IMR-90 (cell line): ENCODE measurements at regions not wholly inside any gene's neighbourhood (a gene's known extent, or its start where the extent isn't known, plus 50 kb on each side); places are given as distances from the start of the nearest gene placed in this dataset.

Experiments used
- ATAC-seq: fragments of 200-7000 bp; cut with Tn5 transposase; 2 replicates; pipeline ENCODE4 v1.9.1; 2020; ENCODE audit warnings: low read depth, mild to moderate bottlenecking, moderate library complexity
- BruUV-seq: library from RNA; stranded (reverse); fragments of 400-500 nt; replicated peaks from 2 replicates; lab custom pipeline; 2021; lab: Mats Ljungman, UMichigan
- CTCF ChIA-PET: fragments of 300-600 bp; formaldehyde crosslinking; extraction: SDS; loops from one replicate; lab custom pipeline; 2021; ENCODE audit warnings: antibody characterized with exemption; lab: Yijun Ruan, JAX
- POLR2A ChIA-PET: fragments of 300-600 bp; sonication (Branson Sonifier 250); formaldehyde crosslinking; loops from one replicate; lab custom pipeline; 2022; ENCODE audit warnings: antibody characterized with exemption; ENCODE audit not compliant: unreplicated experiment; lab: Charles Lee
- DNase-seq: peaks from one replicate; pipeline ENCODE4 v3.0.0; 2013
- H2AFZ ChIP-seq: replicated peaks from 2 replicates; pipeline ENCODE3; 2013; ENCODE audit warnings: low read length, mild to moderate bottlenecking; ENCODE audit not compliant: poor library complexity
- H2AK5ac ChIP-seq: 2 replicates; pipeline ENCODE4 v1.6.1; 2013; ENCODE audit warnings: low read depth, low read length, inconsistent platforms
- H2AK9ac ChIP-seq: replicated peaks from 2 replicates; pipeline ENCODE3; 2013; ENCODE audit warnings: mild to moderate bottlenecking, low read depth, low read length, moderate library complexity; ENCODE audit not compliant: poor library complexity
- H2BK120ac ChIP-seq: 2 replicates; pipeline ENCODE4 v1.6.1; 2013; ENCODE audit warnings: low read depth, low read length, inconsistent platforms
- H2BK15ac ChIP-seq: 3 replicates; pipeline ENCODE4 v1.6.1; 2013; ENCODE audit warnings: low read depth, low read length, inconsistent platforms
- H2BK20ac ChIP-seq: 2 replicates; pipeline ENCODE4 v1.6.1; 2013; ENCODE audit warnings: low read depth, mild to moderate bottlenecking, inconsistent platforms, low read length, moderate library complexity
- H2BK5ac ChIP-seq: 2 replicates; pipeline ENCODE4 v1.6.1; 2013; ENCODE audit warnings: mild to moderate bottlenecking, low read depth, low read length, inconsistent platforms; ENCODE audit not compliant: poor library complexity, severe bottlenecking
- H3K14ac ChIP-seq: replicated peaks from 2 replicates; pipeline ENCODE4 v1.6.1; 2013; ENCODE audit warnings: low read depth, low read length, inconsistent platforms
- H3K18ac ChIP-seq: 2 replicates; pipeline ENCODE4 v1.6.1; 2013; ENCODE audit warnings: low read depth, low read length, control low read depth
- H3K23ac ChIP-seq: 2 replicates; pipeline ENCODE4 v1.6.1; 2013; ENCODE audit warnings: low read depth, low read length, inconsistent platforms
- H3K27ac ChIP-seq: 2 replicates; pipeline ENCODE4 v1.5.1; 2013; ENCODE audit warnings: mild to moderate bottlenecking, control low read depth, low read length; ENCODE audit not compliant: insufficient read depth
- H3K27me3 ChIP-seq: 2 replicates; pipeline ENCODE4 v1.6.1; 2013; ENCODE audit warnings: low read length; ENCODE audit not compliant: control insufficient read depth, insufficient read depth
- H3K36me3 ChIP-seq: 2 replicates; pipeline ENCODE4 v1.6.1; 2013; ENCODE audit warnings: low read length, mixed read lengths; ENCODE audit not compliant: control insufficient read depth, insufficient read depth
- H3K4ac ChIP-seq: 2 replicates; pipeline ENCODE4 v1.6.1; 2013; ENCODE audit warnings: low read depth, low read length, inconsistent platforms
- H3K4me1 ChIP-seq: 2 replicates; pipeline ENCODE4 v1.6.1; 2013; ENCODE audit warnings: low read length, mixed read lengths; ENCODE audit not compliant: control insufficient read depth, insufficient read depth
- H3K4me2 ChIP-seq: 2 replicates; pipeline ENCODE4 v1.6.1; 2013; ENCODE audit warnings: low read depth, mild to moderate bottlenecking, control low read depth, low read length, moderate library complexity
- H3K4me3 ChIP-seq: 2 replicates; pipeline ENCODE4 v1.5.1; 2013; ENCODE audit warnings: low read depth, mild to moderate bottlenecking, control low read depth, low read length, moderate library complexity; ENCODE audit not compliant: insufficient read depth
- H3K56ac ChIP-seq: 2 replicates; pipeline ENCODE4 v1.6.1; 2013; ENCODE audit warnings: low read length, inconsistent platforms; ENCODE audit not compliant: insufficient read depth; ENCODE audit errors: extremely low read depth
- H3K79me1 ChIP-seq, 2 experiments: 2 replicates each; pipeline ENCODE4 v1.6.1; 2013; ENCODE audit warnings: low read length in 2 of 2, inconsistent platforms in 1 of 2, low read depth in 1 of 2
- H3K9ac ChIP-seq: 2 replicates; pipeline ENCODE4 v1.6.1; 2013; ENCODE audit warnings: low read depth, low read length, control low read depth
- H3K9me1 ChIP-seq: 2 replicates; pipeline ENCODE4 v1.6.1; 2013; ENCODE audit warnings: low read length, inconsistent platforms; ENCODE audit not compliant: insufficient read depth
- H3K9me3 ChIP-seq: 2 replicates; pipeline ENCODE4 v1.6.1; 2013; ENCODE audit warnings: low read length; ENCODE audit not compliant: control insufficient read depth, insufficient read depth
- H4K20me1 ChIP-seq: 2 replicates; pipeline ENCODE4 v1.6.1; 2013; ENCODE audit warnings: low read length, inconsistent platforms; ENCODE audit not compliant: insufficient read depth
- H4K5ac ChIP-seq: 2 replicates; pipeline ENCODE4 v1.6.1; 2013; ENCODE audit warnings: mild to moderate bottlenecking, low read depth, low read length, control low read depth
- H4K8ac ChIP-seq, 2 experiments: 2 replicates each; pipeline ENCODE4 v1.6.1; 2013; ENCODE audit warnings: low read depth in 2 of 2, low read length in 2 of 2, control low read depth in 1 of 2, inconsistent platforms in 1 of 2
- H4K91ac ChIP-seq: 2 replicates; pipeline ENCODE4 v1.6.1; 2013; ENCODE audit warnings: low read depth, low read length, inconsistent platforms; ENCODE audit not compliant: insufficient read depth
- BHLHE40 ChIP-seq: fragments of 150-350 bp; IDR thresholded peaks from 2 replicates; pipeline ENCODE4 v1.6.1; 2016; ENCODE audit warnings: mild to moderate bottlenecking, low read depth, low read length
- CEBPB ChIP-seq: IDR thresholded peaks from 2 replicates; pipeline ENCODE4 v1.6.1; 2012; ENCODE audit warnings: low read depth, low read length, improper control_type of control experiment
- CHD1 ChIP-seq: IDR thresholded peaks from 2 replicates; pipeline ENCODE4 v1.6.1; 2012; ENCODE audit warnings: low read depth, low read length, improper control_type of control experiment
- CTCF ChIP-seq: conservative IDR thresholded peaks from 2 replicates; pipeline ENCODE4 v1.5.1; 2012; ENCODE audit warnings: mild to moderate bottlenecking, low read depth, low read length, improper control_type of control experiment
- FOS ChIP-seq: fragments of 150-350 bp; IDR thresholded peaks from 2 replicates; pipeline ENCODE4 v1.6.1; 2016; ENCODE audit warnings: low read depth, low read length
- MAFK ChIP-seq: IDR thresholded peaks from 2 replicates; pipeline ENCODE4 v1.6.1; 2012; ENCODE audit warnings: low read depth, low read length, improper control_type of control experiment
- MAZ ChIP-seq: IDR thresholded peaks from 2 replicates; pipeline ENCODE4 v1.6.1; 2012; ENCODE audit warnings: low read depth, mild to moderate bottlenecking, low read length, improper control_type of control experiment, moderate library complexity, borderline replicate concordance
- MXI1 ChIP-seq: IDR thresholded peaks from 2 replicates; pipeline ENCODE4 v1.6.1; 2012; ENCODE audit warnings: low read depth, mild to moderate bottlenecking, low read length, moderate library complexity, borderline replicate concordance
- NFE2L2 ChIP-seq: fragments of 150-350 bp; IDR thresholded peaks from 2 replicates; pipeline ENCODE4 v1.6.1; 2016; ENCODE audit warnings: low read depth, mild to moderate bottlenecking, low read length
- POLR2A ChIP-seq: IDR thresholded peaks from 2 replicates; pipeline ENCODE4 v1.6.1; 2012; ENCODE audit warnings: mild to moderate bottlenecking, low read depth, low read length
- RAD21 ChIP-seq: IDR thresholded peaks from 2 replicates; pipeline ENCODE4 v1.6.1; 2012; ENCODE audit warnings: low read length, improper control_type of control experiment
- RCOR1 ChIP-seq: IDR thresholded peaks from 2 replicates; pipeline ENCODE4 v1.6.1; 2012; ENCODE audit warnings: mild to moderate bottlenecking, low read length, improper control_type of control experiment; ENCODE audit not compliant: insufficient replicate concordance
- RFX5 ChIP-seq: IDR thresholded peaks from 2 replicates; pipeline ENCODE4 v1.8.0; 2012; ENCODE audit warnings: low read depth, mild to moderate bottlenecking, low read length, moderate library complexity
- SMC3 ChIP-seq: fragments of 150-350 bp; IDR thresholded peaks from 2 replicates; pipeline ENCODE4 v1.6.1; 2016; ENCODE audit warnings: low read depth, mild to moderate bottlenecking, antibody characterized with exemption, low read length, moderate library complexity
- WGBS, 2 experiments: methylation state at CpG; one replicate each; pipeline versions ENCODE4 v1.1.5 to v1.1.7; 2013; ENCODE audit warnings: missing lambda C conversion rate in 2 of 2; ENCODE audit not compliant: insufficient read length in 1 of 2; ENCODE audit errors: extremely low coverage in 2 of 2; 5-methylcytosine and 5-hydroxymethylcytosine counted together
- dilution Hi-C: fragments of 300-500 bp; cut with HindIII; formaldehyde crosslinking; loops from one replicate; pipeline ENCODE4 v1.14.3; 2018; ENCODE audit warnings: low sequenced_read_pairs; ENCODE audit not compliant: unreplicated experiment
- in situ Hi-C: fragments of 300-500 bp; cut with MboI; formaldehyde crosslinking; loops from 3 replicates; pipeline ENCODE4 v1.14.3; 2019; ENCODE audit warnings: low sequenced_read_pairs, inconsistent platforms, mixed read lengths
- intact Hi-C: fragments of 100-400 bp; cut with micrococcal nuclease; formaldehyde crosslinking; loops from 2 replicates; pipeline ENCODE4 v1.10.0; 2022
- TF ChIP-seq, protein P1 (sequence below): fragments of 150-350 bp; IDR thresholded peaks from 2 replicates; pipeline ENCODE4 v1.6.1; 2016; ENCODE audit warnings: low read depth, mild to moderate bottlenecking, low read length, moderate library complexity, borderline replicate concordance
- TF ChIP-seq, protein P2 (sequence below): fragments of 150-350 bp; IDR thresholded peaks from 2 replicates; pipeline ENCODE4 v1.6.1; 2017; ENCODE audit warnings: mild to moderate bottlenecking, antibody characterized with exemption, low read length, low read depth

GRCh38 chr13:29710511-29710910 is 115.0 kb upstream of the SLC7A1 start:
- in situ Hi-C loops = loop anchor here (5.0 kb wide), 1 partner anchor 203 kb away; no protein-coding TSS in a partner anchor
- no peak overlapping the region for H3K9ac ChIP-seq
- no peak for ATAC-seq
- H3K4me3 ChIP-seq = no peak overlapping the region
- H2BK15ac ChIP-seq = no peak overlapping the region
- no peaks in the 10 kb centered on the region for H3K9me1 ChIP-seq
- H3K9me3 ChIP-seq = peaks cover 6% of the 10 kb centered on the region
- H3K27ac ChIP-seq = no peak overlapping the region
- CTCF ChIA-PET = interaction anchor here (0.5 kb wide), 1 partner anchor 55 kb away, joined by 6 read pairs; no protein-coding TSS in a partner anchor
- no peaks in the 10 kb centered on the region for H4K20me1 ChIP-seq
- H3K4me1 ChIP-seq = no peaks in the 10 kb centered on the region
- H3K4me2 ChIP-seq = no peak overlapping the region
- H3K27me3 ChIP-seq = peaks cover 41% of the 10 kb centered on the region
- H2BK120ac ChIP-seq = no peak overlapping the region
- H2AK5ac ChIP-seq = no peak overlapping the region
- H2AFZ ChIP-seq = no peak overlapping the region
- no peak overlapping the region for H3K4ac ChIP-seq
- DNase-seq = no peak
- no peaks in the 10 kb centered on the region for H3K36me3 ChIP-seq
- no peak overlapping the region for H2BK5ac ChIP-seq
- BruUV-seq = no TSS peak
- POLR2A ChIA-PET = interaction anchor here (0.5 kb wide), 1 partner anchor 138 kb away, joined by 4 read pairs; no protein-coding TSS in a partner anchor
- dilution Hi-C loops = no loop called here
- no peak overlapping the region for H3K23ac ChIP-seq
- WGBS, 2 experiments = 71% methylated on average over 1 of the region's 1 CpG; no CpG with 5 or more reads in 1 of the 2 experiments
- TF ChIP-seq NFE2L2 (no peak), CTCF (no peak), MXI1 (no peak), MAFK (no peak), FOS (no peak), CEBPB (no peak), MAZ (no peak), CHD1 (no peak), POLR2A (no peak), RAD21 (no peak), SMC3 (no peak), BHLHE40 (no peak), RFX5 (no peak), RCOR1 (no peak)
- TF ChIP-seq, protein P1, sequence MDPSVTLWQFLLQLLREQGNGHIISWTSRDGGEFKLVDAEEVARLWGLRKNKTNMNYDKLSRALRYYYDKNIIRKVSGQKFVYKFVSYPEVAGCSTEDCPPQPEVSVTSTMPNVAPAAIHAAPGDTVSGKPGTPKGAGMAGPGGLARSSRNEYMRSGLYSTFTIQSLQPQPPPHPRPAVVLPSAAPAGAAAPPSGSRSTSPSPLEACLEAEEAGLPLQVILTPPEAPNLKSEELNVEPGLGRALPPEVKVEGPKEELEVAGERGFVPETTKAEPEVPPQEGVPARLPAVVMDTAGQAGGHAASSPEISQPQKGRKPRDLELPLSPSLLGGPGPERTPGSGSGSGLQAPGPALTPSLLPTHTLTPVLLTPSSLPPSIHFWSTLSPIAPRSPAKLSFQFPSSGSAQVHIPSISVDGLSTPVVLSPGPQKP = no peak
- TF ChIP-seq, protein P2, sequence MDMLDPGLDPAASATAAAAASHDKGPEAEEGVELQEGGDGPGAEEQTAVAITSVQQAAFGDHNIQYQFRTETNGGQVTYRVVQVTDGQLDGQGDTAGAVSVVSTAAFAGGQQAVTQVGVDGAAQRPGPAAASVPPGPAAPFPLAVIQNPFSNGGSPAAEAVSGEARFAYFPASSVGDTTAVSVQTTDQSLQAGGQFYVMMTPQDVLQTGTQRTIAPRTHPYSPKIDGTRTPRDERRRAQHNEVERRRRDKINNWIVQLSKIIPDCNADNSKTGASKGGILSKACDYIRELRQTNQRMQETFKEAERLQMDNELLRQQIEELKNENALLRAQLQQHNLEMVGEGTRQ = no peak
- H3K56ac ChIP-seq = no peak overlapping the region
- H3K14ac ChIP-seq = no peak overlapping the region
- intact Hi-C loops = no loop called here
- H3K79me1 ChIP-seq = no peaks in the 10 kb centered on the region
- no peak overlapping the region for H4K91ac ChIP-seq
- H3K18ac ChIP-seq = no peak overlapping the region
- H2AK9ac ChIP-seq = no peak overlapping the region
- no peak overlapping the region for H4K8ac ChIP-seq
- no peak overlapping the region for H2BK20ac ChIP-seq
- H4K5ac ChIP-seq = no peak overlapping the region
